Activated CD4-positive, alpha-beta T cell treated with anti-CD3 and anti-CD28 coated beads, Interleukin-2, amount 50 U/mL, for 48 hours (primary cell): ENCODE measurements at regions not wholly inside any gene's neighbourhood (a gene's known extent, or its start where the extent isn't known, plus 50 kb on each side); places are given as distances from the start of the nearest gene placed in this dataset.

Source experiments
- DNase-seq, 2 experiments: peaks; one replicate each; pipeline ENCODE4 v3.0.0-alpha.2; 2020

DNA sequence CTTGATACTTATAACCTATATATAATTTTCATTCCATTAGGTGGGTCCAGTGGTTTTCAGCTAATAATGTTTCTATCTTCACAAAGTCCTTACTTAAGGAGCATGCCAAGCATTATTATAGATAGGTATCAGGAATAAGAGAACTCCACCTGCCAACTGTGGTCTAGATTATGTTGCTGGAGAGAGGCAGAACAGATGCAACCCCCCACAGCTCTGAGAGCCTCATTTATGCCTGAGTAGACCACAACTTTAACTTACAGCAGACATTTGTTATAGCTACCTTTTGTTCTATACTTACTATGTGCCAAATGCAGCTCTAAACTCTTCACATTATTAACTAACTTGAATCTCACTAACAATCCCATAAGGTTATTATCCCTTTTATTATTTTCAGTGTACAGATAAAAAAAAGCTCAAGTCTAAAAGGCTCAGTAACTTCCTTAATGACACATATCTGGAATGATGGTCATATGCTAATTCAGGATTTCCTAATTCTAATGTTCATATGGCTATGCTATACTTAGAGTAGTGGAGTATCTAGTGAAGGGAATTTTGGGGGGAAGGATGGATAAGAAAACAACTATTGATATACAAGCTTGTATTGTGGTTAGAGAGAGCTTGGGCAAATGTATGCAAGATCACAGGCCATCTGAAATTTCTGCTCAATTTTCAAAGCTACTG is 119.1 kb upstream of the RND3 start:
- DNase-seq = no peak

DNA sequence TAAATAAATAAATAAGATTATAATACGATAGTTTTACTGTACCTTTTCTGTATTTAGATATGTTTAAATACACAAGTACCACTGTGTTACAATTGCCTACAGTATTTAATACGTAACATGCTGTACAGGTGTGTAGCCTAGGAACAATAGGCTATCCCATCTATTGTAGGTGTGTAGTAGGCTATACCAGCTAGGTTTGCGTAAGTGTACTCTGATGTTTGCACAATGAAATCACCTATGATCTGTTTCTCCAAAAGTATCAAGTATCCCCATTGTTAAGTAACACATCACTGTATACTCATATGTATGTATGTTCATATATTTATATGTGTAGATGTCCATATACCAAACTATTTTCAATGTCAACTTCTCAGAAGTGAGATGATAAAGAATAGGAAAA is 118.2 kb upstream of the RND3 start:
- DNase-seq = no peak

DNA sequence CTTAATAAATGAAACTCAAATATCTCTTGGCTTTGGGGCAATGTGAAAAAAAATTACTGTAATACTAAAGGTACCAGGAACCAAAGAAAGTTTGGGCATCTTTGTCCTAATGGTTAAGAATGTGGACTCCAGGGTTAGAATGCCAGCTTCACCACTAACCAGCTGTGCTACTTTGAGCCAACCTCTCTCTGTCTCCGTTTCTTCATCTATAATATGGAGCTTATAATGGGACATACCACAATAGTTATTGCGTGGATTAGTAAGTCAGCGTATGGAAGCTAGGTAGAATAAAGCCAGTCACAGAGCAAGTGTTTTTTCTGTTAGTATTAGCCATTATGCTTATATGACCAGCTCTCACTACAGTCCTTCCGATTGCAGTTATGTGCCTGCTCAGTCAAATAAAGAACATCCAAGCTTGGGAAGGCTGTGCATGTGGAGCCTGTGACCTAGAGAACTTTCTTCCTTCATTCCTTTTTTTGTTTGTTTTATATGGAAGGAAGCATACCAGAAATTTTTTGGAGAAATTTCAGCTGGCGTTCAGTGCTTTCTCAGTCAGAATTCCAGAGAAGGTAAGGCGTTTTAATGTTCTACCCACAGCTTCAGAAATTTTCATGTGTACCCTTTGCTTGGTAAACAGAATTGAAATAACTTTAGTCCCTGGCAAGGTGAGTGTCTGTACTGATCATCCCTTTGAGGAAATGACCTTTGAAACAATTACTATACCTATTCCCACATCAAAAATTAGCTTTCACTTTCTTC is 114.0 kb upstream of the RND3 start:
- DNase-seq = no peak

DNA sequence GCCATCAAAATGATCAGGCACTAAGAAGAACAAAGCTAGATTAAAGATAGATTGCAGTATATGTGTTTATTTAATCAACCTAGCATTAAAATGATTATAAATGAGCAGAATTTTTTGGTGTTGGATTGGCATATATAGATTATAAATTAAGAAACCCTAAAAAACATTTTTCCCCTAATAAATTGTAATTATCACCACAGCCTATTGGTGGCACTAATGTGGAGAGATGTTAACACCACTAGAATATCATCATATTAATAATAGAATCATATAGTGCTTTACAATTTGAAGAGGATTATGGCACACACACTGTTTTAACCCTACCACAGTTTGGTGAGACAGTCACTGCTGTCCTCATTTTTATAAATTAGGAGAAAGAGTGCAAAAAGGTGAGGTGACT is 112.4 kb upstream of the RND3 start:
- no peak for DNase-seq

DNA sequence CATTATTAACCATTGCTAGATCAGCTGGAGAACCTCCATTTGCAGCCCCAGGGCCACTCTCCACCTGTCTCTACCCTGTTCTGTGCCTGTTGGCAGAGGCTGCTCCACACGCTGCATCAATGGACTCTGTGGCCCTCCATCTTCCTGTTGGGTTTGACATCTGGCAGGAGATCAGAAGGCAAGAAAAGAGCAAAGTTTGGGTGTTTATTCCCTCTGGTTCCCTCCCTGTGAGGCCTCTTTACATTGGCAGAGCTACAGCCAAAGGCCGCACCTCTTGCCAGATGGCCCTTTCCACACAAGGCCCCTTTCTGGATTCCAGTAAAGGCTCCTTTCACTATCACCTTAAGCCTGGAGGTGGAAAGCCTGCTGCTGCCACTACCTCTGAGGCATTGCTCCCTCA is 110.9 kb upstream of the RND3 start:
- no peak for DNase-seq

DNA sequence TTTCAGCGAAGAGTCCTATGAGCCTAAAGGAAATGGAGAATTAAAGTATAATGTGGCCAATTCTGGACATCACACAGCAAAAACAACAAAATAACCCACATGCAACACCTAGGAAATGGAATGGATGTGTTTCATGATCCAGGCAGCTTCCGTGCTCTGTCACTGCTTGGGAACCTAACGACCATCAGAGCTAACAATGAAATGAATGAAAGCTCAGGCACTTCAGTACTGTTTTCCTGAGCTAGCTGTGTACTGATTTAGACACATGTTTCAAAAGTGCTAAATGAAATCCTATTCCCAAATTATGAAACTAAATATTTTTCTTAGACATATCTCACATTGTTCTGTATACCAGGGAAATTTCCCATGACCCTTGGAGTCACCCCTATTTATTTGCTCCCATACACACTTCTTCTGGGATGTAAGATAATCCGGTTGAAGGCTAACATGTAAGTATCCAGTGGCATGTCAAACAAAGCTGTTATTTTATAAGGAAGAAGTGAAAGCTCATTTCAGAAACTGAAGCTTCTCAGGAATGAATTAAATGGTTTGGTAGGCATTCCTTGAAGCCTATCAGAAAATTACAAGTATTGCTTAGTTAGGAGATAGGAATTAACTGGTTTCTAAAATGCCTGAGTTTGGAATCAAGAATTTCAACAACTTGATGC is 108.5 kb upstream of the RND3 start:
- DNase-seq = no peak

DNA sequence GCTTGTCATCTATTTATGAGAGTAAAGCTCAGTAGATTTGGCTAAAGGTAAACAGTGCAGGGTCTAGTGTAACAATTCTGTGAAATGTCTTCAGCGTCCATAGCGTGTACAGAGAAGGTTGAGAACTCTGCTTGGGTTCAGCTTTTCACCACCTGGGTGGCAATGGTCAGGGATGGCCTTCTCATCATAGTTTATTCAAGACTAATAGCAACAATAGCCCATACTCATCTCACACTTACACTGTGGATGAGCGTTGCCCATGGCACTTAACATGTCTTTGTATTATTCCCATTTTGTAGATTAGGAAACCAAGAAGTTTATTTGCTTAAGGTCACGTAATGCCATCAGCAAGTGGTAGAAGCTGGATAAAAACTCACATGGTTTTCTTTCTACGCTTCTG is 106.8 kb upstream of the RND3 start:
- DNase-seq = no peak

DNA sequence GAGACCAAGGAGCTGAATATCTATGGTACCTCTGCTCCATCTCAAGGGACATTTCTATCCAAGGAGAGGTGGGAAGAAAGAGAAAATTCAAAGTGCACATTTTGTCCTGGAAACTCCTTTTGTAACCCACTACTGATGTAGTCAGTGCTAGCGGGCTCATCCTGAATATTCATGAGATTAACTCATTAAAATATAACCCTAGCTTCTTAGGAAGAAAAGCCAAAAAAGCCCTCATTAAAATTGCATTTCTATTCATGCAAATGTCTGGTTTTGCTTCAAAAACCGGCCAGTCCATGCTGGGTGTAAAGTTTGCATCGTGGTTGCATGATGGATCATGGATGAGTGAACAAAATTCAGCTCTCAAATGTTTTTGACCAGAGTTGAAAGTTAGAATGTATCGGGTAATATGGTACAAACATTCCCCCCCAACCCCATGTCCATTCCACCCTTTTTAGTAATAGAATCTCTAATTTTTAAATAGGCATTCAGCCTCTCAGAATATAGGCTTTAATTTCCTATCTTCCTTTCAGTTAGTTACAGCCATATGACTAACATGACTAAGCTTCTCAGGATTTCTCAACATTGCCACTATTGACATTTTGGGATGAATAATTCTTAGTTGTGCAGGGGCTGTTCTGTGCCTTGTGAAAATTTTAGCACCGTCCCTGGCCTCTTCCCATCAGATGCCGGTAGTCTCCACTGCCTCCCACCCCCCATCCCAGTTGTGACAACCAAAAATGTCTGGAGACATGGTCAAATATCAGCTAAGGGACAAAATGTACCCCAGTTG is 104.2 kb upstream of the RND3 start:
- DNase-seq = no peak

DNA sequence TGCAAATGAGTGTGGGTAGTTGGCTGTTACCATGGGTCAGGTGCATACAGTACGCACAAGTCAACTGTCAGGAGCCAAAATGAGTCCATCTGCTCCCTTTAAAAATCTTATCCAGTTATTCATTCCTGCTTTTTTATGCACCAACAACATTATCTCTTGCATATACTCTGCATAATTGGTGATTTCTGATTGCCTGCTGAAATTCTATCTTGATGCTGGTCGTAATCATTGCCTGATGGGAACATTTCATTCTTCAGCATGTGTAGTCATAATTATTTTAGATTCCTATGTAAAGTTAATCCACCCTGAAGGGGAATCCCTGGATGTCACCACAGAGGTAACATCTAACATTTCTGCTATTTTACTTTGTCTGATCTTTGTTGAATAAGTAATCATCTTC is 102.2 kb upstream of the RND3 start:
- no peak for DNase-seq

DNA sequence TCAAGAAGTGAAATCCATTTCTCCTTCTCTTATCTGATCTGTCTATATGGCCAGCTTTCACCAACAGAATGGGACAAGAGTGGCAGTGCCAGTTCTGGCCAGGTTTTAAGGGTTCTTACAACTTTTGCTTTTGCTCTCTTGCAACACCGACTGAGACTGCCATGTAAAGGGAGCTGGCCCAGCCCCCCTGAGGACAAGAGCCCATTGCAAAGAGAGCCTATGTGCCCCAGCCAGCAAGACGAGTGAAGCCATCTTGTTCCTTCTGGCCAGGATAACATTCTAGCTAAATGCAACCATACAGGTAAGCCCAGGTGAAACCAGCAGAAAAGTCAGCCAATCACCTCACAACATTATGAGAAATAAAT is 101.0 kb upstream of the RND3 start:
- DNase-seq = no peak

DNA sequence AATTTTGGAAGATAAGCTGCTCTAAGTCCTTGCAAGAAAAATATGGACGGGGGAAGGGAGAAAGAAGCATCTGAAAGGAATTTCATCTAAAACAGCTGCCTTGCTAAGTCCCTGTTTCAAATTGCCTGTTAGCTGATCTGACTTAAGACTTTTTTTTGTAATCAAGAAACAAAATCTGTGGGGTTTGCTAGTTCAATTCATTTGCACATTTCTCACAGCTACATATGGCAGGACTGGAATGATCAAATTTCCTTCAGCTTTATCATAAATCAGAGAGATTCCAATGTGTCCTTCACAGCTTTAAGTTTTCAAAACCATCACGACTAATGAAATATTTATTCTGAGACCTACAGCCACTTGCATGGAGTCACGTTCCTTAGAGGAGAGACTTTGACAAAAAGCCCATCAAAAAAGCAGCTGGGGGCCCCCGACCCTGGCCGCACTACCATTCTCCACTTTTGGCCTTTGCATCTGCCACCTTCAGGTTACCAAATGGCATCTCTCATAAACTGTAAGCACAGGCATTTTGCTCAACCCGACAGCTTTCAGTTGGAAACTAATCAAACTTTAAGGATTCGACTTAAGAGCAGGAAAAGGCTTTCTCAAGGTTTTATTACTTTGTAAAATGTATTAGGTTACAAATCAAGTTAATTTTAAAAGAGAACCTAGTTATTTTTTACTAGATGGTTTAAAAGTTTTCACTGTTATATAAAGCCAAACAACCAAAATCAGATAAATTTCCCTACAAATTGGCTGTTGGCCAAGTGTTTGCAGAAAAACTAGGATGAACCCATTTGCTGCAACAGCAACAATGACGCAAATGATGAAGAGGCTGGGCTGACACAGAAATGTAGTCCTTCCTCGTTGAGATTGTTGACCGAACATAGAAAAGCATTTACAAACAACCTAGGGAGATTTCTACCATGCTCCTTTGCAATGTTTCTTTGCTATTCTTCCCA is 100.4 kb upstream of the RND3 start:
- no peak for DNase-seq

DNA sequence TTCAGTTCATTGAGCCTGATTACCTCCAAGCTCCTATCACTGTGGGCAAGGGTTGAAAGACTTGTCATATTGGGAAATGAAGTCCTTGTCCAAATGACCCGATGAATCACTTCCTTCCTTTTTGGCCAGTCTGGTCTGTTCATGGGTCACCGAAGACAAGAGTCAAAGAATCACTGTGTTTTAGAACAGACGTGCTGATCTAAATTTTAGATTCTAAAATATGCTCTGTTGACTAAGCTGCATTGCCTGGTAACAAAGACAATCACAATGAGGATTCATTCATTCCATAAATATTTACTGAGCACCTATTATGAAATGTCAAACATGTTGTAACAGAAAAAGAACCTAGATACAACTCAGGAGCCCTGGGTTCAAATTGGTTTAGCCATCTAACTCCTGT is 99.4 kb upstream of the RND3 start:
- DNase-seq = no peak

DNA sequence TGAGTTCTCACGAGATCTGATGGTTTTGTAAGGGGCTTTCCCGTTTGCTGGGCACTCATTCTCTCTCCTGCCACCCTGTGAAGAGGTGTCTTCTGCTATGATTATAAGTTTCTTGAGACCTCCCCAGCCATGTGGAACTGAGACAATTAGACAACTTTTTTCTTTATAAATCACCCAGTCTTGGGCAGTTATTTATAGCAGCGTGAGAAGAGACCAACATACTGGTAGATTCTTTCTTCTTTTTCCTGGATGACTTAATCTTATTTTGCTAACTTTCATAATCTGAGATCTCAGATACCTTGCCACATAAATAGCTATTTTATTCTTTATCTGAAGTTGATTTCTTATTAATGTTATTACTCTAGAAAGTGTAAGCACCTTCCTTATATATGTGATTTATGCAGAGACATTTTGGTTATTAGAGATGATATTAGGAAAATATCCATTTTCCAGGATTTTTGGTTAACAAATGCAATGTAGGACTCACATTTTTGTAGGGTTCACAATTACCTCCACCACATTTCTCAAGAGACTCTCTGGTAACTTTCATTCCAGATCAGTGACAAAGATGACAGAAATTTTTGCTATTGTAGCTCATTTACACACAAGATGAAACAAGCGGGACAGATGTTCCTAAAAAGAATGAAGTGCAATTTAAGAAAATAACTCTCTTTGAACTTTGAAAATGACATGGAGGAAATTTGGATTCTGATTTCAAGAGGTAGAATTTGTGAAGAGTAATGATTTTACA is 97.9 kb upstream of the RND3 start:
- DNase-seq = no peak

DNA sequence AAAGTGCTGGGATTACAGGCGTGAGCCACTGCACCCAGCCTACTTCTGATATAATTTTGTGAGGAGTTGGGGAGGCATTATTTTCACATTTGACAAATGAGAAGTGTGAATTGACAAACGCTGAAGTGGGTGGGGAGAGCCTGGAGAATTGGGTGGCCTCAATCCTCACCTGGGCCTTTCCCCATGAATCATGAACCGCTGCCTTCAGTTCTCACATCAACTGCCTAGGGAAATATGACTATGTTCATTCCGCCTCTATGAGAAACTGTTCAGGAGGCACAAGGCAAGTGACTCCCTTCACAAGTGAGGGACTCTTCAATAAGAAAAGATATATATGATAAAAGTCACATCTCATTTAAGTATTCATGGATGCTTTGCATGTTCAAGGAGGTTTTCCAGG is 96.6 kb upstream of the RND3 start:
- no peak for DNase-seq

DNA sequence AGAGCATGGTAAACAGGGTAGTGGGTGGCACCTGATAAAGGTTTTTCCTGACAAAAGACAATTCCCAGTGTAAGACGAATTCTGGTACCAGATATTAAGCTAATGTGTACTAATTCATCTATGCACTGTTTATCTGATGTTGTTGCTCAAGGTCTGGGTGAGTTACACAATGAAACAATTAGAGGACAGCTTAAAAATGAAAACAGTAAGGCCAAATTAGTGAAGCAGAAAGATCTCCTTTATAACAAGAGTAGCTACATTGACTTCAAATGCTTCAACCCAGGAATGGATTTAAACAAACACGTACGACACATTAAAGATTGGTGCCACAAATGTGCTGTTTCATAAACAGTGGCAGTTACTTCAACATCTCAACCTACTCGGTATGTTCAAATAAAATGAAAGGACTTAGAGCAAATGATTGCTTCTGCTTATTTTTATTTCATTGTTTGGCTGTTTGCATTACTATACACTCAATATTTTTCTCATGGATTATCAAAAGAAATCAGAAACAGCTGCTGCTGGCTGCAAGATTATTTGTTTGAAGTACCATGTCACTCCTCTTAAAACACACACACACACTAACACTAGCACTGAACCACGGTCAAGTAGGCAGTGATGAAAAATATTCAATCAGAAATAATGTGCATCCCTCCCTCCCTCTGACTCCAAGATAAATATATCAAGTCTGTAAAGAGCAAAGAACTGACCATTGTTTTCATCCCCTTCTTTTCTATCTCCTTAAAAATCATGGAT is 94.4 kb upstream of the RND3 start:
- DNase-seq = no peak

DNA sequence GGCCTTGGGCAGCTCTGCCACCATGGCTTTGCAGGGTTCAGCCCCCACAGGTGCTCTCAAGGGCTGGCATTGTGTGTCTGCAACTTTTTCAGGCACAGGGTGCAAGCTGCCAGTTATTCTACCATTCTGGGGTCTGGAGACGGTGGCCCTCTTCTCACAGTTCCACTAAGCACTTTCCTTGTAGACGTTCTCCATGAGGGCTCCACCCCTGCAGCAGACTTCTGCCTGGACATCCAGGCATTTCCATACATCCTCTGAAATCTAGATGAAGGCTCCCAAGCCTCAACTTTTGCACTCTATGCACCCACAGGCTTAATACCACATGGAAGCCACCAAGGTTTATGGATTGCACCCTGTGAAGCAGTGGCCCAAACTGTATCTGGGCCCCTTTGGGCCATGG is 91.0 kb upstream of the RND3 start:
- DNase-seq = no peak

DNA sequence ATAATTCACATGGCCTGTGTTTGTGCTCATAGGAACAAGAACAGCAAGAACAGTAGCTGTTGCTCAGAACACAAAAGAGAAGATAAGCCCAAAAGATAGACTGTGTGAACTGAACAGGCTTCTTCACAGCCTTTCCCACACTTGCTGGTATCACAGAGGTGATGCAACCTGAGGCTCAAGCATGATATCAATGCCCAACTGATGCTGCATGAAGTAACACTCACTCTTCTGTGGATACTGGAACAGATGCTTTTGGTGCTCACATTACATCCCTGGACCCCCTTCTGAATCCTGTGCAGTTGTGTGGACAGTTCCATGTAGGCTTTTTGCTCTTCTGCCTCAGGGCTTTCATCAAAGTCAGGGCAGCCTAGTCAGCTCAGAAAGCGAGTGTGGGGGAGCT is 88.4 kb upstream of the RND3 start:
- DNase-seq = no peak

DNA sequence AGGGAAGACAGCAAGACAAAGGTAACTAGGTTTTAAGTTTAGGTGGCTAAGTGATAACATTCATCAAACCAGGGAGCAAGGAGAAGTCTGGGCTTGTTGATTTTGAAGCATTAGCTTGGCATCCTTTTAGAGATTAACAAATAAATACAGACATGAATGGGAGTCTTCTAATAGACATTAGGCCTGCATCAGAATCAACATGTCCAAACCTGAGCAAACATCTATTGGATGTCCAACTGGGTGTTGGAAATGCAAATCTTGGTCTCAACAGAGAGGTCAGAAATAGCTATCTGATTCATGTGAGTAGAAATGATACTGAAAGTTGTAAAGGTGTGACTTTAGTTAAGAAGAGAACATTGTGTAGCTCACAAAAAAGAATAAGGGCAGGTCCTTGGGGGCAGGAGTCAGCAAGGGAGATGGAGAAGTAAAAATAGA is 85.5 kb upstream of the RND3 start:
- DNase-seq = no peak

DNA sequence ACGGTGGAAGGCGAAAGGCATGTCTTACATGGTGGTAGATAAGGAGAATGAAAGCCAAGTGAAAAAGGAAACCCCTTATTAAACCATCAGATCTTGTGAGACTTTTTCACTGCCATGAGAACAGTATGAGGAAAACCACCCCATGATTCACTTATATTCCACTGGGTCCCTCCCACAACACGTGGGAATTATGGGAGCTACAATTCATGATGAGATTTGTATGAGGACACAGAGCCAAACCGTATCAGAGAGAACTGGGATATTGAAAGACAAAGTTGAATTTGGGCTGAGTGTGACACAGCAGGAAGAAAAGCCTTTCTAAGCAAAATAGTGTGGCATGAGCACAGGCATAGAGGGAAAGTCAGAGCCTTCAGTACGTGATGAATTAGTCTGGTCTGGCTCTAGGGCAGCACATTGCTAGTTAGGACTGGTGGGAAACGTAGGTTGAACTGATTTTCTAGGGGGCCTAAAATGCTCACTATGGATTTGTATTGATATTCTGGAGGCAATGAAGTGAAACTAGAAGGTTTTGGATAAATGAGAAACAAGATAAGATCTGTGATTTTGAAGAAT is 84.8 kb upstream of the RND3 start:
- DNase-seq = no peak

DNA sequence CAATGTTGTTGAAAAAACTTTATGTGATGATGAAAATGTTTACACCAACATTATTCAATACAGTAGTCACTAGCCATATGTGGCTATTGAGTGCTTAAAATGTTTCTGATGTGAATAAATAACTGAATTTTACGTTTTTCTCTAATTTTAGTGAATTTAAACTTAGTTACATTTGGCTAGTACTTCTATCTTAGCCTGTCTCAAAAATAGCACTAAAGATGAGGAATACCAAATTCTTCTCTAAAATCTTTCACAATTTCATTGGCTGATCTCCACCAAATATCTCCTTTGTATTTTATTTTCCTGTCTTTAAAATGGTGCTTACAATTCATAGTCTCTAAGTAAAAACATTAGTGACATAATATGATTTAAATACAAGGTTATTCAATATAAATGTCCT is 83.7 kb upstream of the RND3 start:
- no peak for DNase-seq
